GM12865 (cell line): ENCODE measurements at regions not wholly inside any gene's neighbourhood (a gene's known extent, or its start where the extent isn't known, plus 50 kb on each side); places are given as distances from the start of the nearest gene placed in this dataset.

ENCODE experiments used
- DNase-seq: peaks from one replicate; pipeline ENCODE4 v3.0.0; 2010; ENCODE audit warnings: low read depth
- H3K4me3 ChIP-seq: 2 replicates; pipeline ENCODE4 v1.5.1; 2011; ENCODE audit warnings: mild to moderate bottlenecking, low read depth, low read length, control low read depth
- TF ChIP-seq, protein P1 (sequence below): IDR thresholded peaks from 2 replicates; pipeline ENCODE4 v1.5.1; 2011; ENCODE audit warnings: low read length, control low read depth, low read depth, inconsistent platforms; ENCODE audit not compliant: insufficient read depth; ENCODE audit errors: missing control alignments

DNA sequence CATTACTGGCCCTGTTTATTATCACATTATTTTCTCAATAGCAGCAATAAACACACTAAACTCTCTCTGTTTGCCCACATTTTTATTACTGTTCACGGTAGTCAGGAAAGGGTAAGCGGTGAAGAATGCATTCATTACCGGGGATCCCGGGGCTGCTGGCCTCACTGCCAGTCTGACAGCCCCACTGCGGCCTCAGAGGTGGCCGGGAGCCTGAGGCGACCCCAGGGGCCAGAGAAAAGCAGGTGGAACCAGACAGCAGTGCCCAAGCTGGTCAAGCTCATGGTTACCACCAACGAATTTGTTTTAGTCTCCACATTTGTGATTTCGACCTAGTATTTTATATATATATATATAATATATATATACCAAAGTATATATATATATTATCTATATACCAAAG, 127.7 kb downstream of the LRATD1 start:
- no peak for DNase-seq
- TF ChIP-seq, protein P1, sequence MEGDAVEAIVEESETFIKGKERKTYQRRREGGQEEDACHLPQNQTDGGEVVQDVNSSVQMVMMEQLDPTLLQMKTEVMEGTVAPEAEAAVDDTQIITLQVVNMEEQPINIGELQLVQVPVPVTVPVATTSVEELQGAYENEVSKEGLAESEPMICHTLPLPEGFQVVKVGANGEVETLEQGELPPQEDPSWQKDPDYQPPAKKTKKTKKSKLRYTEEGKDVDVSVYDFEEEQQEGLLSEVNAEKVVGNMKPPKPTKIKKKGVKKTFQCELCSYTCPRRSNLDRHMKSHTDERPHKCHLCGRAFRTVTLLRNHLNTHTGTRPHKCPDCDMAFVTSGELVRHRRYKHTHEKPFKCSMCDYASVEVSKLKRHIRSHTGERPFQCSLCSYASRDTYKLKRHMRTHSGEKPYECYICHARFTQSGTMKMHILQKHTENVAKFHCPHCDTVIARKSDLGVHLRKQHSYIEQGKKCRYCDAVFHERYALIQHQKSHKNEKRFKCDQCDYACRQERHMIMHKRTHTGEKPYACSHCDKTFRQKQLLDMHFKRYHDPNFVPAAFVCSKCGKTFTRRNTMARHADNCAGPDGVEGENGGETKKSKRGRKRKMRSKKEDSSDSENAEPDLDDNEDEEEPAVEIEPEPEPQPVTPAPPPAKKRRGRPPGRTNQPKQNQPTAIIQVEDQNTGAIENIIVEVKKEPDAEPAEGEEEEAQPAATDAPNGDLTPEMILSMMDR, result no peak
- no peak overlapping the region for H3K4me3 ChIP-seq

DNA sequence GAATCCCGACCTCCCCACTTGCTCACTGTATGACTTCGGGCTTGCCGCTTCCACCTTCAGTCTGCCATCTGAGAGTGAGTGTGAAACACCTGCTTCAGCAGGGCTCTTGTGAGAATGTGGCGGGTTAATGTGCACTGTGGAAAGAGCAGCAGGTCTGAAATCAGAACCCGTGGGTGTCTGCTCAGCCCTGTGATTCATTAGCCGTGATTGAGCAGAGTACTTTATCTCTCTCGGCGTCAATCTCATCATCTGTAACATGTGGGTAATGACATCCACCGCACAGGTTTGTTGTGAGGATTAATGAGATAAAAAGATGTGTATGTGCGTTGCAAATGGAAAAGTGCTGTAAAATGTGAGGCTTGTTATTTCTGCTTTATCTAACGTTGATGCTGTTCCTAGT, 128.6 kb downstream of the LRATD1 start:
- TF ChIP-seq, protein P1, result no peak
- DNase-seq, result no peak

DNA sequence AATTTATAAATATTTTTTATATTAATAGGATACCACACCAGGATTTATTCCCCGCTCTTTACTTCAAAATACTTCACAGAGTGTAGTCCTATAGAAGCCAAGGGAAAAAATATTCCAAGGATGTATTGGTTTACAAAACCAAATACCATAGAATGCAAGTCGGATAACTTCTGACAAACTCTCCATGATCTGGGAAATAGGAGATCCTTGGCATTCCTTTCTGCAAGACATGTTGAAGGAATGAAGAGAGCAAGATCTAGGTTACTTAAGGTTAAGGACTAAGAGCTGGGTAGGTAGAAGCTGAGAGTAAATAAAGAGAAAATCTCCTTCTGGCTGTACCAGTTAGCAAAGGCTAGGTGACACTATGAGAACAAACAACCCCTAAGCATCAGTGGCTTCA, 141.2 kb downstream of the LRATD1 start:
- H3K4me3 ChIP-seq, result no peak overlapping the region
- no peak for DNase-seq
- TF ChIP-seq, protein P1, result no peak

More for the DNA sequence above, 128.6 kb downstream of the LRATD1 start:
- no peak overlapping the region for H3K4me3 ChIP-seq

DNA sequence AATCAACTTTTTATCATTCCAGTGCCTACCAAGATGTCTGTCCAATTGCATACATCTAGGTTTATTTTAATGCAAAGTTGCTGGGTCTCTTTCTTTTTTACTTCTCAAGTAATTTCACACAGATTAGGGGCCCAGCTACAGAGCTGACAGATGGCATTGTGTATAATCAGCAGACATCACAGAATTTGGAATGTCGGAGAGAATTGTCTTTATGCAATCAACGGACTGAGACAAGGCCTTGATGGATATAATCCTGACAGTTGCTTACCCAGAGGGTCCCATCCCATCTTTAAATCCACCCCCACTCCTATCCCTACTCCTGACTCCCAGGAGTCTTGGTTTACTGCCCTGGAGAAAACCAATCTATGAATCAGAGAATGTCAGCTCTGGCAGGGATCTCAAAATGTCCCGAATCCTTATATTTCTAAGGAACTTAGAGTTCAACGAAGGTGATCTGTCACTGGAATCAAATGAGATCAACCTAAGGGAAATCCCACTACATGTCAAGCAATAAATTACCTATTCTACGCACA, 142.0 kb downstream of the LRATD1 start:
- TF ChIP-seq, protein P1, result no peak
- DNase-seq, result no peak
- H3K4me3 ChIP-seq, result no peak overlapping the region

DNA sequence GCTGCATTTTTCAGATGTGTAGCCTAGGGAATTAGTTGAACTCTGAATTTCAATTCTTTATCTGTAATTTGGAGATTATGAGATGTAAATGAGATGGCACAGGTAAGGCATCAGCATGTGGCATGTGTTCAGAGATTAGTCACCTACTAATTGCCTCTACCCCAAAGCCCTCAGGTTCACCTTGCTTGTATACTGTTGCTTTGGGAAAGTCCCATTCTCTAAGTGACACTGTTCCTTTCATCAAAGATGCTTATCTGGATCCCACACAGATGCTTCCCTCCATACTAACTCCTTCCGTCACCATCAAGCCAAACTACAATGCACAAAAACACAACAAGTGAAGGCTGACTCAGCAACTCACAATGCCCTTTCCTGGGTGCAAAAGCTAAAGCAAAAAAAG, 143.7 kb downstream of the LRATD1 start:
- H3K4me3 ChIP-seq, result no peak overlapping the region
- DNase-seq, result no peak
- TF ChIP-seq, protein P1, result no peak

DNA sequence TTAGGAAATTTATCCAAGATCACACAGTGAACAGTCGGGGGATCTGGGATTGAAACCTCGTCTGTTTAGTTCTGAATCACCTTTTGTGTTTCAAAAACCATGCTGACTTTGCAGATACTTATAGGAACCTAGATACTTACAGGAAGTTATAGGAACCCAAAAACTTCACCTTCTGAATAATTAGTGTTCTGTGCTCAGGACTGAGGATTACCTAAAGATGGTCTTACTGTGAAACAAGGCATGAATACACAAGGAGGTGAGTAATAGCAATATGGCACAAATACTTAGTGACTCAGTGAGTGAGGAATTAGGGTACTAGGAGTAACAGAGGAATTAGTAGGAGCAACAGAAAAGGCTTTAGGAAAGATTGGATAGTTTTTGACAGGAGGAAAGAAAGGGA, 145.5 kb downstream of the LRATD1 start:
- H3K4me3 ChIP-seq, result no peak overlapping the region
- no peak for DNase-seq
- TF ChIP-seq, protein P1, result no peak

DNA sequence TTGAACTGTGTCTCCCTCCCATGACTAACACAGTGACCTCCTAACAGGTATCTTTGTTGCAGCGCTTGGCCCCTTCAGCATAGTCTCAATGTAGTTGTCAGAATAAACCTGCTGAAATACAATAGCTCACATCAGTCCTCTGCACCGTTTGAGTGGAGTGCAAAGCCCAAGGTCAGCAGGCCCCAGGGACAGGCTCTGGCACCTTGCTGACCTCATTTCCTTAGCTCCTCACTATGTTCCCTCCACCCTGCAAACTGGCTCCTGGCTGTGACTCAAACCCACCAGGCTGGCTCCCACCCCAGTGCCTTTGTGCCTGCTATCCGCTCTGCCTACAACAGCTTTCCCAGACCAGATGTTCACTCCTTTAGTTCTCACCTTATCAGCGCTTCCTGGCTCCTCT, 146.7 kb downstream of the LRATD1 start:
- DNase-seq, result no peak

More for the DNA sequence above, 146.7 kb downstream of the LRATD1 start:
- TF ChIP-seq, protein P1, result no peak
- H3K4me3 ChIP-seq, result no peak overlapping the region
